ENCODE measurements at regions not wholly inside any gene's neighbourhood (a gene's known extent, or its start where the extent isn't known, plus 50 kb on each side); places are given as distances from the start of the nearest gene placed in this dataset.

- H2AK5ac ChIP-seq (ENCODE audit: low read depth, low read length), result no peak overlapping the region
- no peak overlapping the region for H4K5ac ChIP-seq (ENCODE audit: low read depth, low read length)
- DNase-seq, result no peak
- H3K4me3 ChIP-seq (ENCODE audit: insufficient read depth, low read depth, low read length), result no peak overlapping the region
- no CpG with 5 or more reads among the region's 2 CpGs for WGBS, 2 experiments (ENCODE audit: extremely low coverage in 2 of 2, insufficient read length in 1 of 2)
- H3K4me1 ChIP-seq (ENCODE audit: control insufficient read depth, insufficient read depth, low read length), result no peaks in the 10 kb centered on the region
- H3K79me1 ChIP-seq (ENCODE audit: low read depth in 1 of 2, low read length in 2 of 2), result no peaks in the 10 kb centered on the region
- H3K4me2 ChIP-seq (ENCODE audit: low read depth, low read length), result no peak overlapping the region
- intact Hi-C loops (cut with micrococcal nuclease) (no loop called here), in situ Hi-C loops (cut with MboI; ENCODE audit: low sequenced_read_pairs) (no loop called here), dilution Hi-C loops (cut with HindIII; ENCODE audit: low sequenced_read_pairs, unreplicated experiment) (no loop called here)
- H2BK120ac ChIP-seq (ENCODE audit: low read depth, low read length), result no peak overlapping the region
- no peak overlapping the region for H3K4ac ChIP-seq (ENCODE audit: low read depth, low read length)
- H3K27me3 ChIP-seq (ENCODE audit: control insufficient read depth, insufficient read depth, low read length), result no peaks in the 10 kb centered on the region
- peaks cover 9% of the 10 kb centered on the region for H3K9me3 ChIP-seq (ENCODE audit: control insufficient read depth, insufficient read depth, low read length)
- no peaks in the 10 kb centered on the region for H3K36me3 ChIP-seq (ENCODE audit: control insufficient read depth, insufficient read depth, low read length)
- no peak overlapping the region for H2BK5ac ChIP-seq (ENCODE audit: low read depth, low read length, poor library complexity, severe bottlenecking)
- no peak overlapping the region for H4K8ac ChIP-seq (ENCODE audit: low read depth in 2 of 2, low read length in 2 of 2)
- H3K9ac ChIP-seq (ENCODE audit: low read depth, low read length), result no peak overlapping the region
- H4K91ac ChIP-seq (ENCODE audit: insufficient read depth, low read depth, low read length), result no peak overlapping the region
- no peak overlapping the region for H3K18ac ChIP-seq (ENCODE audit: low read depth, low read length)
- TF ChIP-seq MAFK (IDR thresholded peaks at IDR 0.05; ENCODE audit: low read depth, low read length), result no peak
- no peak for TF ChIP-seq CTCF (conservative IDR thresholded peaks at IDR 0.05; ENCODE audit: low read depth, low read length)
- no peak for TF ChIP-seq POLR2A (IDR thresholded peaks at IDR 0.05; ENCODE audit: low read depth, low read length)
- no peak for TF ChIP-seq CEBPB (IDR thresholded peaks at IDR 0.05; ENCODE audit: low read depth, low read length)
- no peak for TF ChIP-seq BHLHE40 (IDR thresholded peaks at IDR 0.05; ENCODE audit: low read depth, low read length)
- no peak for TF ChIP-seq MAZ (IDR thresholded peaks at IDR 0.05; ENCODE audit: borderline replicate concordance, low read depth, low read length)
- no peak for TF ChIP-seq USF2 (IDR thresholded peaks at IDR 0.05; ENCODE audit: low read depth, low read length)
- TF ChIP-seq SMC3 (IDR thresholded peaks at IDR 0.05; ENCODE audit: low read depth, low read length), result no peak
- no peak for TF ChIP-seq MXI1 (IDR thresholded peaks at IDR 0.05; ENCODE audit: borderline replicate concordance, low read depth, low read length)
- no peak for TF ChIP-seq RCOR1 (IDR thresholded peaks at IDR 0.05; ENCODE audit: insufficient replicate concordance, low read length)
- no peak for TF ChIP-seq NFE2L2 (IDR thresholded peaks at IDR 0.05; ENCODE audit: low read depth, low read length)
- TF ChIP-seq FOS (IDR thresholded peaks at IDR 0.05; ENCODE audit: low read depth, low read length), result no peak
- ChIA-PET POLR2A (ENCODE audit: unreplicated experiment) (no interaction called here), CTCF (no interaction called here)
- no peak overlapping the region for H3K23ac ChIP-seq (ENCODE audit: low read depth, low read length)
- H3K27ac ChIP-seq (ENCODE audit: insufficient read depth, low read length), result no peak overlapping the region
- H2BK15ac ChIP-seq (ENCODE audit: low read depth, low read length), result no peak overlapping the region
- H3K14ac ChIP-seq (replicated peaks; ENCODE audit: low read depth, low read length), result no peak overlapping the region
- no peak overlapping the region for H3K56ac ChIP-seq (ENCODE audit: extremely low read depth, insufficient read depth, low read length)
- H2BK20ac ChIP-seq (ENCODE audit: low read depth, low read length), result no peak overlapping the region
- H3K9me1 ChIP-seq (ENCODE audit: insufficient read depth, low read length), result no peaks in the 10 kb centered on the region
- no peak overlapping the region for H2AK9ac ChIP-seq (replicated peaks; ENCODE audit: low read depth, low read length, poor library complexity)
- no TSS peak for BruUV-seq (replicated peaks)
- no peaks in the 10 kb centered on the region for H4K20me1 ChIP-seq (ENCODE audit: insufficient read depth, low read length)
- no peak for ATAC-seq (ENCODE audit: low read depth)
- no peak overlapping the region for H2AFZ ChIP-seq (replicated peaks; ENCODE audit: low read length, poor library complexity)
Observed at GRCh38 chr21:23706431-23706830, 1900.8 kb downstream of the MRPL39 start.

Measured in IMR-90 (cell line).